ENCODE measurements at regions not wholly inside any gene's neighbourhood (a gene's known extent, or its start where the extent isn't known, plus 50 kb on each side); places are given as distances from the start of the nearest gene placed in this dataset.

- TF ChIP-seq, protein P1, sequence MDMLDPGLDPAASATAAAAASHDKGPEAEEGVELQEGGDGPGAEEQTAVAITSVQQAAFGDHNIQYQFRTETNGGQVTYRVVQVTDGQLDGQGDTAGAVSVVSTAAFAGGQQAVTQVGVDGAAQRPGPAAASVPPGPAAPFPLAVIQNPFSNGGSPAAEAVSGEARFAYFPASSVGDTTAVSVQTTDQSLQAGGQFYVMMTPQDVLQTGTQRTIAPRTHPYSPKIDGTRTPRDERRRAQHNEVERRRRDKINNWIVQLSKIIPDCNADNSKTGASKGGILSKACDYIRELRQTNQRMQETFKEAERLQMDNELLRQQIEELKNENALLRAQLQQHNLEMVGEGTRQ (IDR thresholded peaks at IDR 0.05): no peak
- TF ChIP-seq POLR2A (IDR thresholded peaks at IDR 0.05; ENCODE audit: low read length): no peak
These were observed 134.1 kb downstream of the IRF8 start for GRCh38 chr16:86033016-86033474.

Data from A549 (cell line).